GM12892 (cell line): ENCODE measurements at regions not wholly inside any gene's neighbourhood (a gene's known extent, or its start where the extent isn't known, plus 50 kb on each side); places are given as distances from the start of the nearest gene placed in this dataset.

Experiments used
- POLR2A ChIP-seq: IDR thresholded peaks from 2 replicates; pipeline ENCODE4 v1.6.1; 2011; ENCODE audit warnings: low read depth, low read length, control low read depth
- POLR2AphosphoS5 ChIP-seq: IDR thresholded peaks from 2 replicates; pipeline ENCODE4 v1.6.1; 2011; ENCODE audit warnings: low read depth, low read length, control low read depth
- TAF1 ChIP-seq: IDR thresholded peaks from 2 replicates; pipeline ENCODE4 v1.6.1; 2011; ENCODE audit warnings: low read depth, mild to moderate bottlenecking, control low read depth, low read length, borderline replicate concordance

DNA sequence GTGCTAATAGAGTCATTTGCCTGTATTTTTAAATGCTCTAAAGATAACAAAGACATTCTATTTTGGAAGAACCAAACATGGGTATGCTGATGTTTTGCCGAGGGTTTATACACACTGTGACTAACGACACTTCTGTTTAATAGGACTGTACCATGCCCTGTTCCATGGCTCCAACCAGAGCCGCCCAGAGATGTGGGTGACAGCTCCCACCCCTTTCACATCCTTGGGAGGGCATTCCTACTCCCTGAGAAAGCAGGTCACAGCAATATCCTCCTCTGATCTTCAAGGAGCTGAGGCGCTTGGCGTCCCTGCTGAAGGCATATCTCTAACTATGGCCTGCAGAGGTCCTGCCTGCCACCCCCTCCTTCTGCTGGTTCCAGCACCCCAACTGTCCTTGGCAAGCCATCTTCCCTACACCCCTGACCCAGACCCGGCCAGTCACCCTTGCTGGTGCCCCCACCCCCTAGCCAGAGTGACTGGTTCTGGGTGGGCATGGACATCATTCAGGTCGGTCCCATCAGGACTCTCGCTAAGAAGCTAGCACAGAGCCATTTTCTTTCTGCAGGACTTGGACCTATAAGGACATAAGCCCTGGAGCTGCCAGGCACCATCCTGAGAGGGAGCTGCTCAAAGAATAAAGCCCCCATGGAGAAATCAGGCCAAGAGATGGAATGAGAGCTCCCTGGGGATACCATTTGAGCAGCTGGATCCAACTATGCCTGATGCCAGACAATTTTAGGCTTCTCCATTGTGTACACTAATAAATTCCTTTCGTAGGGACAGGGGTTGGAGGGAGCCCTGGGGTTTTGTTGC, 381.3 kb downstream of the CTTN start:
- TF ChIP-seq POLR2AphosphoS5 (no peak), POLR2A (no peak), TAF1 (no peak)
